ENCODE measurements at regions not wholly inside any gene's neighbourhood (a gene's known extent, or its start where the extent isn't known, plus 50 kb on each side); places are given as distances from the start of the nearest gene placed in this dataset.
"Not testable (repeated sequence)": the region's sequence is repeated elsewhere in the genome, so short reads cannot be mapped to it uniquely, and the experiment has no call there.

GRCh38 chr16:29312345-29312675 is 94.2 kb downstream of the NPIPB11 start:
- TF ChIP-seq EZH2phosphoT487 (conservative IDR thresholded peaks at IDR 0.05; ENCODE audit: low read length): not testable (repeated sequence)
- TF ChIP-seq, protein P1, sequence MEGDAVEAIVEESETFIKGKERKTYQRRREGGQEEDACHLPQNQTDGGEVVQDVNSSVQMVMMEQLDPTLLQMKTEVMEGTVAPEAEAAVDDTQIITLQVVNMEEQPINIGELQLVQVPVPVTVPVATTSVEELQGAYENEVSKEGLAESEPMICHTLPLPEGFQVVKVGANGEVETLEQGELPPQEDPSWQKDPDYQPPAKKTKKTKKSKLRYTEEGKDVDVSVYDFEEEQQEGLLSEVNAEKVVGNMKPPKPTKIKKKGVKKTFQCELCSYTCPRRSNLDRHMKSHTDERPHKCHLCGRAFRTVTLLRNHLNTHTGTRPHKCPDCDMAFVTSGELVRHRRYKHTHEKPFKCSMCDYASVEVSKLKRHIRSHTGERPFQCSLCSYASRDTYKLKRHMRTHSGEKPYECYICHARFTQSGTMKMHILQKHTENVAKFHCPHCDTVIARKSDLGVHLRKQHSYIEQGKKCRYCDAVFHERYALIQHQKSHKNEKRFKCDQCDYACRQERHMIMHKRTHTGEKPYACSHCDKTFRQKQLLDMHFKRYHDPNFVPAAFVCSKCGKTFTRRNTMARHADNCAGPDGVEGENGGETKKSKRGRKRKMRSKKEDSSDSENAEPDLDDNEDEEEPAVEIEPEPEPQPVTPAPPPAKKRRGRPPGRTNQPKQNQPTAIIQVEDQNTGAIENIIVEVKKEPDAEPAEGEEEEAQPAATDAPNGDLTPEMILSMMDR (IDR thresholded peaks at IDR 0.05; ENCODE audit: insufficient read depth, low read length, poor library complexity, severe bottlenecking): not testable (repeated sequence)
